Astrocyte (in vitro differentiated cells and primary cell): ENCODE measurements at regions not wholly inside any gene's neighbourhood (a gene's known extent, or its start where the extent isn't known, plus 50 kb on each side); places are given as distances from the start of the nearest gene placed in this dataset.
"Not testable (repeated sequence)": the region's sequence is repeated elsewhere in the genome, so short reads cannot be mapped to it uniquely, and the experiment has no call there.

Experiments
- CTCF ChIP-seq: IDR thresholded peaks from 2 replicates; pipeline ENCODE4 v1.5.1; 2011; ENCODE audit warnings: low read depth, mild to moderate bottlenecking, inconsistent platforms, low read length, moderate library complexity; ENCODE audit not compliant: insufficient read depth
- EZH2 ChIP-seq: IDR thresholded peaks from 2 replicates; pipeline ENCODE4 v1.6.1; 2012; ENCODE audit warnings: mild to moderate bottlenecking, low read length, inconsistent platforms; ENCODE audit not compliant: insufficient read depth

GRCh38 chr5:28287021-28287420, 1248.6 kb upstream of the CDH9 start:
- TF ChIP-seq CTCF, EZH2: not testable (repeated sequence)
